ENCODE measurements at regions not wholly inside any gene's neighbourhood (a gene's known extent, or its start where the extent isn't known, plus 50 kb on each side); places are given as distances from the start of the nearest gene placed in this dataset.
A peak's percentile ranks its signal among the peaks of the same experiment; 100 is the strongest.

GRCh38 chr10:6979371-6979770, 399.3 kb upstream of the PRKCQ start:
- no peak for ATAC-seq (replicated peaks in 1 of 4)
- no peak overlapping the region for H3K27ac ChIP-seq (ENCODE audit: low read length)
- WGBS (ENCODE audit: insufficient coverage): 95% methylated on average over 5 of the region's 7 CpGs
- CTCF ChIA-PET: interaction anchor here in 1 of 2 donors (2.1 kb wide), 1 partner anchor 58 kb away, joined by 5 read pairs; no protein-coding TSS in a partner anchor
- Mint-ChIP-seq H3K27ac (no peak overlapping the region), H3K36me3 (no peaks in the 10 kb centered on the region), H3K27me3 (peaks cover 8 to 15% of the 10 kb centered on the region in 2 donors), H3K9me3 (peaks cover 0 to 4% (median 0%) of the 10 kb centered on the region in 3 donors), H3K4me3 (no peak overlapping the region), H3K4me1 (peaks cover 2 to 7% (median 5%) of the 10 kb centered on the region in 3 donors)
- no peak for DNase-seq
- H3K27me3 ChIP-seq (replicated peaks in 1 of 2; ENCODE audit: control insufficient read depth in 2 of 2, extremely low read depth in 1 of 2, insufficient read depth in 2 of 2, low read length in 1 of 2): no peaks in the 10 kb centered on the region
- peaks cover 2% of the 10 kb centered on the region for H3K9me3 ChIP-seq
- H3K4me3 ChIP-seq (ENCODE audit: control insufficient read depth in 1 of 2, extremely low read depth in 1 of 2, low read length in 1 of 2): no peak overlapping the region
- peaks cover 0 to 7% of the 10 kb centered on the region in 2 experiments for H3K4me1 ChIP-seq (ENCODE audit: control insufficient read depth in 1 of 2, extremely low read depth in 1 of 2, insufficient read depth in 2 of 2, low read length in 2 of 2)
- POLR2A ChIA-PET: no interaction called here
- no peaks in the 10 kb centered on the region for H3K36me3 ChIP-seq (ENCODE audit: control insufficient read depth in 2 of 2, extremely low read depth in 1 of 2, insufficient read depth in 1 of 2, low read length in 1 of 2)

- Histone ChIP-seq H3K4me1 (ENCODE audit: control insufficient read depth in 1 of 2, extremely low read depth in 1 of 2, insufficient read depth in 2 of 2, low read length in 2 of 2) (peaks cover 5 to 12% of the 10 kb centered on the region in 2 experiments), H3K27ac (ENCODE audit: low read length) (no peak overlapping the region), H3K36me3 (ENCODE audit: control insufficient read depth in 2 of 2, extremely low read depth in 1 of 2, insufficient read depth in 1 of 2, low read length in 1 of 2) (no peaks in the 10 kb centered on the region), H3K9me3 (peaks cover 2% of the 10 kb centered on the region), H3K27me3 (replicated peaks in 1 of 2; ENCODE audit: control insufficient read depth in 2 of 2, extremely low read depth in 1 of 2, insufficient read depth in 2 of 2, low read length in 1 of 2) (no peaks in the 10 kb centered on the region), H3K4me3 (ENCODE audit: control insufficient read depth in 1 of 2, extremely low read depth in 1 of 2, low read length in 1 of 2) (no peak overlapping the region)
- Mint-ChIP-seq H3K4me3 (no peak overlapping the region), H3K36me3 (no peaks in the 10 kb centered on the region), H3K27me3 (peaks cover 8 to 15% of the 10 kb centered on the region in 2 donors), H3K27ac (no peak overlapping the region), H3K9me3 (no peaks in the 10 kb centered on the region), H3K4me1 (peaks cover 11 to 15% (median 13%) of the 10 kb centered on the region in 3 donors)
- ChIA-PET POLR2A (no interaction called here), CTCF (interaction anchor here in 1 of 2 donors (2.1 kb wide), 1 partner anchor 57 kb away, joined by 5 read pairs; no protein-coding TSS in a partner anchor)
- WGBS (ENCODE audit: insufficient coverage): no CpG with 5 or more reads among the region's 5 CpGs
- DNase-seq (no peak), ATAC-seq (replicated peaks in 1 of 4) (no peak)
Observed at GRCh38 chr10:6978187-6978627, 398.1 kb upstream of the PRKCQ start.

- ATAC-seq (replicated peaks in 1 of 4) (no peak), DNase-seq (no peak)
- Mint-ChIP-seq H3K27me3 (peaks cover 8 to 15% of the 10 kb centered on the region in 2 donors), H3K36me3 (no peaks in the 10 kb centered on the region), H3K9me3 (no peaks in the 10 kb centered on the region), H3K4me1 (peaks cover 11 to 15% (median 13%) of the 10 kb centered on the region in 3 donors), H3K4me3 (no peak overlapping the region), H3K27ac (no peak overlapping the region)
- H3K27me3 ChIP-seq (replicated peaks in 1 of 2; ENCODE audit: control insufficient read depth in 2 of 2, extremely low read depth in 1 of 2, insufficient read depth in 2 of 2, low read length in 1 of 2): no peaks in the 10 kb centered on the region
- no peak overlapping the region for H3K4me3 ChIP-seq (ENCODE audit: control insufficient read depth in 1 of 2, extremely low read depth in 1 of 2, low read length in 1 of 2)
- peaks cover 5 to 12% of the 10 kb centered on the region in 2 experiments for H3K4me1 ChIP-seq (ENCODE audit: control insufficient read depth in 1 of 2, extremely low read depth in 1 of 2, insufficient read depth in 2 of 2, low read length in 2 of 2)
- H3K36me3 ChIP-seq (ENCODE audit: control insufficient read depth in 2 of 2, extremely low read depth in 1 of 2, insufficient read depth in 1 of 2, low read length in 1 of 2): no peaks in the 10 kb centered on the region
- ChIA-PET POLR2A (interaction anchor here in 1 of 2 donors (0.6 kb wide), 1 partner anchor 304 kb away, joined by 3 read pairs; no protein-coding TSS in a partner anchor), CTCF (interaction anchor here in 1 of 2 donors (0.6 to 2.1 kb wide), 2 partner anchors 57 to 85 kb away, joined by 4 to 5 read pairs; no protein-coding TSS in a partner anchor)
- H3K9me3 ChIP-seq: peaks cover 2% of the 10 kb centered on the region
- WGBS (ENCODE audit: insufficient coverage): 96% methylated on average over 9 of the region's 12 CpGs
- no peak overlapping the region for H3K27ac ChIP-seq (ENCODE audit: low read length)
Observed at GRCh38 chr10:6977398-6978186, 397.5 kb upstream of the PRKCQ start.

- POLR2A ChIA-PET: no interaction called here
- Mint-ChIP-seq H3K4me1 (peaks cover 10 to 13% (median 11%) of the 10 kb centered on the region in 3 donors), H3K27ac (peak overlapping the region in 1 of 2 donors; percentile 16), H3K36me3 (no peaks in the 10 kb centered on the region), H3K9me3 (no peaks in the 10 kb centered on the region), H3K27me3 (peaks cover 1 to 4% of the 10 kb centered on the region in 2 donors), H3K4me3 (no peak overlapping the region)
- Histone ChIP-seq H3K27me3 (replicated peaks in 1 of 2; ENCODE audit: control insufficient read depth in 2 of 2, extremely low read depth in 1 of 2, insufficient read depth in 2 of 2, low read length in 1 of 2) (no peaks in the 10 kb centered on the region), H3K4me1 (ENCODE audit: control insufficient read depth in 1 of 2, extremely low read depth in 1 of 2, insufficient read depth in 2 of 2, low read length in 2 of 2) (peaks cover 5 to 6% of the 10 kb centered on the region in 2 experiments), H3K4me3 (ENCODE audit: control insufficient read depth in 1 of 2, extremely low read depth in 1 of 2, low read length in 1 of 2) (no peak overlapping the region), H3K36me3 (ENCODE audit: control insufficient read depth in 2 of 2, extremely low read depth in 1 of 2, insufficient read depth in 1 of 2, low read length in 1 of 2) (no peaks in the 10 kb centered on the region), H3K9me3 (peaks cover 2% of the 10 kb centered on the region), H3K27ac (ENCODE audit: low read length) (peak overlapping the region; percentile 13)
- 14% methylated on average over 7 of the region's 7 CpGs for WGBS (ENCODE audit: insufficient coverage)
- DNase-seq: peak in 30 of 35 experiments; percentile 3 to 55 (median 22)
- CTCF ChIA-PET: no interaction called here
- ATAC-seq (replicated peaks in 1 of 4): peak; percentile 61 to 89 (median 77)
Observed at GRCh38 chr10:6973899-6974298, 393.8 kb upstream of the PRKCQ start.

- no peaks in the 10 kb centered on the region for H3K36me3 Mint-ChIP-seq
- no peak overlapping the region for H3K27ac Mint-ChIP-seq
- peaks cover 10 to 13% (median 11%) of the 10 kb centered on the region in 3 donors for H3K4me1 Mint-ChIP-seq
- H3K27me3 Mint-ChIP-seq: peaks cover 0 to 5% of the 10 kb centered on the region in 2 donors
- H3K27ac ChIP-seq (ENCODE audit: low read length): no peak overlapping the region
- peaks cover 2% of the 10 kb centered on the region for H3K9me3 ChIP-seq
- H3K4me3 Mint-ChIP-seq: no peak overlapping the region
- ChIA-PET POLR2A (no interaction called here), CTCF (no interaction called here)
- H3K27me3 ChIP-seq (replicated peaks in 1 of 2; ENCODE audit: control insufficient read depth in 2 of 2, extremely low read depth in 1 of 2, insufficient read depth in 2 of 2, low read length in 1 of 2): no peaks in the 10 kb centered on the region
- H3K4me3 ChIP-seq (ENCODE audit: control insufficient read depth in 1 of 2, extremely low read depth in 1 of 2, low read length in 1 of 2): no peak overlapping the region
- DNase-seq: no peak
- peaks cover 5 to 6% of the 10 kb centered on the region in 2 experiments for H3K4me1 ChIP-seq (ENCODE audit: control insufficient read depth in 1 of 2, extremely low read depth in 1 of 2, insufficient read depth in 2 of 2, low read length in 2 of 2)
- no peaks in the 10 kb centered on the region for H3K36me3 ChIP-seq (ENCODE audit: control insufficient read depth in 2 of 2, extremely low read depth in 1 of 2, insufficient read depth in 1 of 2, low read length in 1 of 2)
- H3K9me3 Mint-ChIP-seq: no peaks in the 10 kb centered on the region
- WGBS (ENCODE audit: insufficient coverage): 95% methylated on average over 3 of the region's 6 CpGs
- no peak for ATAC-seq (replicated peaks in 1 of 4)
Observed at GRCh38 chr10:6972226-6972625, 392.1 kb upstream of the PRKCQ start.

GRCh38 chr10:6969659-6970058, 389.6 kb upstream of the PRKCQ start:
- H3K27me3 Mint-ChIP-seq: peaks cover 0 to 3% of the 10 kb centered on the region in 2 donors
- WGBS (ENCODE audit: insufficient coverage): no CpG with 5 or more reads among the region's 4 CpGs
- H3K27ac ChIP-seq (ENCODE audit: low read length): no peak overlapping the region
- no peaks in the 10 kb centered on the region for H3K9me3 Mint-ChIP-seq
- no peaks in the 10 kb centered on the region for H3K36me3 Mint-ChIP-seq
- H3K4me3 Mint-ChIP-seq: no peak overlapping the region
- H3K27me3 ChIP-seq (replicated peaks in 1 of 2; ENCODE audit: control insufficient read depth in 2 of 2, extremely low read depth in 1 of 2, insufficient read depth in 2 of 2, low read length in 1 of 2): no peaks in the 10 kb centered on the region
- ATAC-seq (replicated peaks in 1 of 4) (no peak), DNase-seq (no peak)
- H3K27ac Mint-ChIP-seq: no peak overlapping the region
- ChIA-PET CTCF (interaction anchor here in 1 of 2 donors (0.6 kb wide), 1 partner anchor 158 kb away, joined by 3 read pairs; no protein-coding TSS in a partner anchor), POLR2A (no interaction called here)
- peaks cover 5 to 6% of the 10 kb centered on the region in 2 experiments for H3K4me1 ChIP-seq (ENCODE audit: control insufficient read depth in 1 of 2, extremely low read depth in 1 of 2, insufficient read depth in 2 of 2, low read length in 2 of 2)
- peaks cover 10 to 11% (median 11%) of the 10 kb centered on the region in 3 donors for H3K4me1 Mint-ChIP-seq
- no peaks in the 10 kb centered on the region for H3K36me3 ChIP-seq (ENCODE audit: control insufficient read depth in 2 of 2, extremely low read depth in 1 of 2, insufficient read depth in 1 of 2, low read length in 1 of 2)
- H3K4me3 ChIP-seq (ENCODE audit: control insufficient read depth in 1 of 2, extremely low read depth in 1 of 2, low read length in 1 of 2): no peak overlapping the region
- no peaks in the 10 kb centered on the region for H3K9me3 ChIP-seq

Data from T-cell (primary cell).